D721Med (cell line): ENCODE measurements at regions not wholly inside any gene's neighbourhood (a gene's known extent, or its start where the extent isn't known, plus 50 kb on each side); places are given as distances from the start of the nearest gene placed in this dataset.

Experiments used
- DNase-seq: peaks from one replicate; pipeline ENCODE4 v3.0.0; 2011; ENCODE audit warnings: low spot score; ENCODE audit not compliant: insufficient read length
- FAIRE-seq: peaks from 2 replicates; lab custom pipeline; 2011; peaks lifted over from hg19 to GRCh38; lab: Jason Lieb, UNC
- CTCF ChIP-seq: IDR thresholded peaks from 2 replicates; pipeline ENCODE4 v1.5.1; 2012; ENCODE audit warnings: mild to moderate bottlenecking, control low read depth; ENCODE audit not compliant: insufficient read depth; ENCODE audit errors: missing control alignments

- DNase-seq (no peak), FAIRE-seq (no peak)
- TF ChIP-seq CTCF = no peak
Measured at GRCh38 chr13:95479731-95480130, 72.8 kb upstream of the CLDN10 start.

- DNase-seq (no peak), FAIRE-seq (no peak)
- no peak for TF ChIP-seq CTCF
Measured at GRCh38 chr13:95480131-95480545, 72.4 kb upstream of the CLDN10 start.

GRCh38 chr13:95480791-95481780, 71.4 kb upstream of the CLDN10 start:
- FAIRE-seq = no peak
- no peak for DNase-seq
- TF ChIP-seq CTCF = no peak

DNA sequence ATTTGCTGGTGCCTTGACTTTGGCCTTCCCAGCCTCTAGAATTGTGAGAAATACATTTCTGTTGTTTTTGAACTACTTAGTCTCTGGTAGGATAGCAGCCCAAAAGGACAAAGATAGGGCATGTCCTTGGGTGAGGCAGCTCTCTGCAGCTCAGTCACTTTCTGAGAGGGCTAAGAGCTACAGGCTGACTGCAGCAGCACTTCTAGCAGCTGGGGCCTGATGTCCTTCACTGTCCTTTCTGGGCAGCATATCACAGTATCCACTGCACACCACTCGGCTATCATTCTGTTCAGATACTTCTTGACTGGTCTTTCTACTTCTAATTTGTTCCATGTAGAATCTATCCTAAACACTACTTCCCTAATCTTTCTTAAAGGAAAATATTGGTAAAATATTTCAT, 68.5 kb upstream of the CLDN10 start:
- FAIRE-seq = no peak
- no peak for TF ChIP-seq CTCF
- DNase-seq = no peak

- no peak for TF ChIP-seq CTCF
- DNase-seq (no peak), FAIRE-seq (no peak)
Measured at GRCh38 chr13:95485045-95485517, 67.4 kb upstream of the CLDN10 start.

DNA sequence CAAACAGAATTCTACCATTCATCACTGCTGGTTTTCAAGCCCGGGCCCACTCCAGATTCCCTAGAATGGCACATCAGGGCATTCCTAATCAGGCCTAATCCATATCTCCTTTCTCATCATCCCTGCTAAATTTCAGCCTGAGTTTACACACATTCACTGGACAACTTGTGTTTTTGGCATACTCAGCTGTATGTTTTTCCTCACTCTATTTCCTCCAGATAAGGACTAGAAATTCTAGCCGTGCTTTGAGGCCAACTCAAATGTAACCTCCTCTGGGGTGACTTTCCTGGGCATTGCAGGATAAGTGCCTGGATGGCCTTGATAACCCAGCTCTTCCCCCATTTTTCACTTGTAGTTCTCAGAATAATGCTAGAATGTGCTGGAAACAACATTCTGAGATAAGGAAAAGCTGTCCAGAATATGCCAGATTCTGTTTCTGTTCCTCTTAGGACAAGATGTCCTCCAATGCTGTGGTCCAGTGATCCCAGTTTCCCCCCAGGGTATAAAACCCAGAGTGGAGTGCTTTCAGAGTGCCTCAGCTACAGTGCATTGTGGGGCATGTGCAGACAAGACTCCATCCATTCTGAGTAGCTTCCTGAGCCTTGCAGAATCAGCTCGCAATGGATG, 66.9 kb upstream of the CLDN10 start:
- no peak for FAIRE-seq
- no peak for DNase-seq
- no peak for TF ChIP-seq CTCF
